Right lobe of liver (tissue), 6 donors: ENCODE measurements at regions not wholly inside any gene's neighbourhood (a gene's known extent, or its start where the extent isn't known, plus 50 kb on each side); places are given as distances from the start of the nearest gene placed in this dataset.

Experiments
- ATAC-seq, 4 donors: fragments of 200-7000 bp; cut with Tn5 transposase; one replicate each; pipeline ENCODE4 v1.9.1; 2020; ENCODE audit warnings: mild to moderate bottlenecking in 4 of 4, moderate library complexity in 4 of 4
- DNase-seq, 3 donors: peaks; one replicate each; pipeline ENCODE4 v3.0.0-alpha.2; 2020
- H3K27ac ChIP-seq, 3 donors: fragments of 200-600 bp; one replicate each; pipeline ENCODE4 v1.8.0; 2022
- H3K27me3 ChIP-seq, 2 donors: fragments of 200-600 bp; one replicate each; pipeline ENCODE4 v1.8.0; 2022
- H3K36me3 ChIP-seq, 4 donors: fragments of 200-600 bp; sonication (generic) in 1 of 4; one replicate each; pipeline versions ENCODE4 v1.5.1 to v1.8.0; 2017 to 2022; ENCODE audit warnings: control low read depth in 1 of 4
- H3K4me1 ChIP-seq, 4 donors: fragments of 200-600 bp; sonication (generic) in 1 of 4; one replicate each; pipeline versions ENCODE4 v1.5.1 to v1.8.0; 2017 to 2022; ENCODE audit warnings: control low read depth in 1 of 4
- H3K4me3 ChIP-seq, 3 donors: fragments of 200-600 bp; one replicate each; pipeline ENCODE4 v1.8.0; 2022
- H3K9me3 ChIP-seq, 4 donors: fragments of 200-600 bp; sonication (generic) in 1 of 4; one replicate each; pipeline versions ENCODE4 v1.5.1 to v1.8.0; 2017 to 2022; ENCODE audit warnings: control low read depth in 1 of 4
- POLR2A ChIP-seq: fragments of 450-650 bp; IDR thresholded peaks from one replicate; pipeline ENCODE4 v1.6.1; 2017; ENCODE audit warnings: antibody characterized with exemption, mild to moderate bottlenecking
- WGBS: methylation state at CpG from one replicate; pipeline ENCODE4 v1.1.6; 2018; ENCODE audit warnings: low coverage, low lambda C conversion rate; ENCODE audit not compliant: insufficient coverage; ENCODE audit errors: missing lambda C conversion rate; 5-methylcytosine and 5-hydroxymethylcytosine counted together
- intact Hi-C, 2 donors: fragments of 100-400 bp; cut with DNase I; formaldehyde crosslinking; loops; one replicate each; pipeline versions ENCODE4 v1.11.2 to v1.14.1; 2022
- TF ChIP-seq, protein P1 (sequence below), 4 donors: fragments of 200-600 bp in 3 of 4; fragments of 450-650 bp in 1 of 4; IDR thresholded peaks; one replicate each; pipeline versions ENCODE4 v1.5.1 to v1.8.0; 2016 to 2022; ENCODE audit warnings: antibody characterized with exemption in 4 of 4, mild to moderate bottlenecking in 2 of 4
- donor health status: DM: no; HTN: yes; CAD: no.
- donor health status: DM: no; HTN: no; CAD: no.
- donor health status: DM: no; HTN: no; CAD: no.
- donor health status: DM: no; HTN: yes; CAD: no.
- donor health status: DM: no; HTN: yes; CAD: no.

DNA sequence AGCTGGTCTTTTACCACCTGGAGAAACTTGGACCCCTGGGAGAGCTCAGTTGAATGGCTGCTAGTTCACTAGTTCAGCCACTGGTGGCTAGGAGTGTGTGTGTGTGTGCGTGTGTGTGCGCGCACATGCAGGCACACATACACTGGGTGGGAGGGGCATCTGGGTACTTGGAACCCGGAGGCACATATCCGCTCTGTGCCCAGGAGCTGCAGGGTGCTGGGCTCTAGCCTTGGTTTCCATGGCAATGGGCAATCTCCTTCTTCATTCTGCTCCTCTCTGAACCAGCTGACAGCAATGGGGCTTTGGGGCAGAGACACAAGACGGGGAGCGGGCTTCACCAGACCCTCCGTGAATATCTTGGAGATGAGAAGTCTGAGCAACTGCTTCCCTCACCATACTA is 87.1 kb upstream of the DISP3 start:
- H3K27ac ChIP-seq, result no peak overlapping the region
- DNase-seq (no peak), ATAC-seq (no peak)
- no peaks in the 10 kb centered on the region for H3K27me3 ChIP-seq
- 82% methylated on average over 5 of the region's 8 CpGs for WGBS
- no peak overlapping the region for H3K4me3 ChIP-seq
- H3K9me3 ChIP-seq, result no peaks in the 10 kb centered on the region
- intact Hi-C loops, result no loop called here
- no peaks in the 10 kb centered on the region for H3K36me3 ChIP-seq
- TF ChIP-seq POLR2A, result no peak
- TF ChIP-seq, protein P1, sequence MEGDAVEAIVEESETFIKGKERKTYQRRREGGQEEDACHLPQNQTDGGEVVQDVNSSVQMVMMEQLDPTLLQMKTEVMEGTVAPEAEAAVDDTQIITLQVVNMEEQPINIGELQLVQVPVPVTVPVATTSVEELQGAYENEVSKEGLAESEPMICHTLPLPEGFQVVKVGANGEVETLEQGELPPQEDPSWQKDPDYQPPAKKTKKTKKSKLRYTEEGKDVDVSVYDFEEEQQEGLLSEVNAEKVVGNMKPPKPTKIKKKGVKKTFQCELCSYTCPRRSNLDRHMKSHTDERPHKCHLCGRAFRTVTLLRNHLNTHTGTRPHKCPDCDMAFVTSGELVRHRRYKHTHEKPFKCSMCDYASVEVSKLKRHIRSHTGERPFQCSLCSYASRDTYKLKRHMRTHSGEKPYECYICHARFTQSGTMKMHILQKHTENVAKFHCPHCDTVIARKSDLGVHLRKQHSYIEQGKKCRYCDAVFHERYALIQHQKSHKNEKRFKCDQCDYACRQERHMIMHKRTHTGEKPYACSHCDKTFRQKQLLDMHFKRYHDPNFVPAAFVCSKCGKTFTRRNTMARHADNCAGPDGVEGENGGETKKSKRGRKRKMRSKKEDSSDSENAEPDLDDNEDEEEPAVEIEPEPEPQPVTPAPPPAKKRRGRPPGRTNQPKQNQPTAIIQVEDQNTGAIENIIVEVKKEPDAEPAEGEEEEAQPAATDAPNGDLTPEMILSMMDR (IDR thresholded peaks at IDR 0.05), result no peak
- no peaks in the 10 kb centered on the region for H3K4me1 ChIP-seq

DNA sequence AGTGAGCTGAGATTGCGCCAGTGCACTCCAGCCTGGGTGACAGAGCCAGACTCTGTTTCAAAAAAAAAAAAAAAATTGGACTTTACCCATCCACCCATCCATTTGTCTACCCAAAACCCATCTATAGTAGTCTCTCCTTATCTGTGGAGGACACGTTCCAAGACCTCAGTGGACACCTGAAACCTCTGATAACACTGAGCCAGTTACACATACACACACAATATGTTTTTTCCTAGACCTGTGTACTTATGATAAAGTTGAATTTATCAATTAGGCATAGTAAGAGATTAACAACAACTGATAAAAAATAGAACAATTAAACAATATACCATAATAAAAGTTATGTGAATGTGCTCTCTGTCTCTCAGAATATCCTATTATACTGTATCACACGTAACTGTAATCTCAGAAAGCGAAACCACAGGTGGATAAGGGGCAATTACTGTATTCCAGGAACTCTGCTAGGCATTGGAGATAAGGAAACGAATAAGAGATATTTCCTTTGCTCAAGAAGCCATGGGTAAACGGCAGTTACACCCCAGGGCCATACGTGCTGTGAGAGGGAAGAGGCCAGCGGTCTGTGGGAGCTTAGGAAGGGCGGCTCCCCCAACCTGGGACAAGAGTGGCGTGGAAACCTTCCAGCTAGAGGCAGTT is 84.2 kb upstream of the DISP3 start:
- no peak for ATAC-seq
- DNase-seq, result no peak
- no peaks in the 10 kb centered on the region for H3K4me1 ChIP-seq

DNA sequence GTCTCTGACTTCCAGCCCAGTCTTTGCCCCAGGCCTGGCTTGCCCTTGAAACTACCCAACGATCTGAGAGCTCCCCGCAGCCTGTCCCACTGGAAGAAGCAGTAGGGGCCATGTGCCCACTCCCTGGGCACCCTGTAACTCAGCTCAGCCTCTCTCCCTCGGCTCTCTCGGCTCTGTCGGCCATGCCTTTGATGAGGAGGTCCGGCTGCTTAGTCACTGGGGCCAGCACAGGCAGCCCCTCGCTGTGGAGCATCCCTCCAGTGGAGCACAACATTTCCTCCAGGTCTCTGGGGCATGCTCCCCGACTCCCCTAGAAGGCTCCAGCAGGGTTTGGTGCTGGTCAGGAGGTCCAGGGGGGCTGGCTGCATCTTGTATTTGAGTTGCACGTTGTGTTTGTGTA is 83.3 kb upstream of the DISP3 start:
- Histone ChIP-seq H3K36me3 (no peaks in the 10 kb centered on the region), H3K4me1 (no peaks in the 10 kb centered on the region), H3K9me3 (no peaks in the 10 kb centered on the region), H3K27me3 (no peaks in the 10 kb centered on the region), H3K27ac (no peak overlapping the region), H3K4me3 (no peak overlapping the region)
- WGBS, result no CpG with 5 or more reads among the region's 9 CpGs
- TF ChIP-seq, protein P1 (IDR thresholded peaks at IDR 0.05), result no peak
- TF ChIP-seq POLR2A, result no peak
- ATAC-seq, result no peak
- DNase-seq, result no peak
- intact Hi-C loops, result no loop called here

More for the DNA sequence above, 84.2 kb upstream of the DISP3 start:
- TF ChIP-seq, protein P1 (IDR thresholded peaks at IDR 0.05), result no peak
- TF ChIP-seq POLR2A, result no peak
- 31% methylated on average over 10 of the region's 10 CpGs for WGBS
- Histone ChIP-seq H3K9me3 (no peaks in the 10 kb centered on the region), H3K4me3 (no peak overlapping the region), H3K36me3 (no peaks in the 10 kb centered on the region), H3K27me3 (no peaks in the 10 kb centered on the region), H3K27ac (no peak overlapping the region)
- intact Hi-C loops, result no loop called here

DNA sequence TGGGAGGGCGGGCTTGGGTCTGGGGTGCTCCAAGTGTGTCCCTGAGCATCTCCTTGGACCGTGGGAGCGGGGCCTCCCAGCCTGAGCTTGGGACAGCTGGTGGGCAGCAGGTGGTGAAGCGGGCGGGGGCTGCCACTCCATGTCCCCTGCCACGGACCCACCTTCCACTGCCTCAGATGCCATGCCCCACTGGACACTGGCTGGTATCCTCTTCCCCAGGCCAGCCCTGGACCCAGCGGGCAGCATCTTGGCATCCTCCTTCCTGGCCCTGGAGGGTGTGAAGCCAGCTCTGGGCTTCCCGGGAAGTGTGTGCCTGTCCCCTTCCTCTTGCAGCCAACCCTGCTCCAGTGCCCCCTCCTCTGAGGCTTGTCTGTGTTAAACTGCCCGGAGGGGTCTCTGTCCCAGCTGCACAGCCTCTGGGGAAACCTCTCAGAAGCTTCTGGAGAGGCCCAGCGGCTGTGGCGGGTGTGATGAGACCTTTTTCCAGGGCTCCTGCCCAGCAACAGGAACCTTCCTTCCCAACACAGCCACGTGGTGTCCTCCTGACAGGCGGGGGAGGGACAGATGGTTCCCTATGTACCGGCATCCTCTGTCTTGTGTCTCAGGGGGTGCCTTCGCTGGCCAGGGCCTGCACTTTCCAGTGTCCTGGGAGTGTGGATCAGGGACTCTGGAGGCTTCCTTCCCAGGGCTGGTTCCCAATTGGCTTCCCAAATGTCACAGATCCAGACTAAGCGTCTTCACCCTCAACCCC is 81.6 kb upstream of the DISP3 start:
- Histone ChIP-seq H3K36me3 (no peaks in the 10 kb centered on the region), H3K27ac (no peak overlapping the region), H3K27me3 (no peaks in the 10 kb centered on the region), H3K9me3 (no peaks in the 10 kb centered on the region), H3K4me1 (no peaks in the 10 kb centered on the region), H3K4me3 (no peak overlapping the region)
- intact Hi-C loops, result no loop called here
- no peak for ATAC-seq
- TF ChIP-seq POLR2A, result no peak
- TF ChIP-seq, protein P1 (IDR thresholded peaks at IDR 0.05), result no peak
- no peak for DNase-seq
- WGBS, result 59% methylated on average over 2 of the region's 16 CpGs
